ENCODE measurements at regions not wholly inside any gene's neighbourhood (a gene's known extent, or its start where the extent isn't known, plus 50 kb on each side); places are given as distances from the start of the nearest gene placed in this dataset.

DNA sequence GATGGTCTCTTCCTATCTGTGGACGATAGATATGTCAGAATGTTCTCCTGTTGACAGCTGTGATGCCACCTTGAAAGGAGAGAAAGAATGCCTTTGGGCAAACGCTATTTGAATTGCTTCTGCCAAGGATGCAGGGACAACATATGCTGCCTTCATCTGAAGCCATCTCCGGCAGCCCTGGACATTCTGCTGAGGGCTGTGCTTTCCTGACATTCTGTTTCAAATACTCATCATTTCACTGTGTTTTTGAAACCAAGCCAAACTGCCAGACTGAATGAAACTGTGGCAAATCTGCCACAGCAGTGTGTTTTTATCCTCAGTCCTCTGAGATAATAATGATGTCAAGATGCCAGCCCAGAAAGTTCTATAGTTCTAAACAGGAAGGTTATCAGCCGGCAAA, 85.8 kb upstream of the BCAT1 start:
- TF ChIP-seq CTCF (IDR thresholded peaks at IDR 0.05; ENCODE audit: low read depth, low read length, missing control alignments), result no peak
- no peak for DNase-seq (ENCODE audit: low read depth)
- in situ Hi-C loops (cut with HindIII; ENCODE audit: low sequenced_read_pairs), result no loop called here
- no peak overlapping the region for H3K4me3 ChIP-seq (ENCODE audit: low read depth, low read length)

DNA sequence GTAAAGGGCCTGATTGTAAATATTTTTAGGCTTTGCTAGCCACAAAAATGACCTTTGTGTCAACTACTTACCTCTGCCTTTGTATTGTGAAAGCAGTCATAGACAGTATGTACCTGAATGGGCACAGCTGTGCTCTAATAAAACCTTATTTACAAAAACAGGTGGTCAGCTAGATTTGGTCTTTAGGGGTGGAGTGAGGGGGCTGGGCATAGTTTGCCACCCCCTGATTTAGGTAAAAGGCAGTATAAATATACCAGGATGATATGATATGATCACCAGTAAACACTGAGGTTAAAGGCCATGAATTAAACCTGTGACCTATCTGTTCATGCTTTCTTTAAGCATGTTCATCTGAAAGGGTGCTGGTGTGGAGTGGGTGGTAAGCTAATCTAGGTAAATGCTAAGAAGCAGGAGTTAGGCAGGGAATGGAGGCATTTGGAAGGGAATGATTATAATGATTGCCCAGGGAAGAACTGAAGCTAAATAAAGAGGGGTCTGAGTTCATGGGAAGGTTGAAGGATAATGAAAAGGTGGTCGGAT, 77.1 kb upstream of the BCAT1 start:
- in situ Hi-C loops (cut with HindIII; ENCODE audit: low sequenced_read_pairs), result no loop called here
- no peak overlapping the region for H3K4me3 ChIP-seq (ENCODE audit: low read depth, low read length)
- no peak for TF ChIP-seq CTCF (IDR thresholded peaks at IDR 0.05; ENCODE audit: low read depth, low read length, missing control alignments)
- no peak for DNase-seq (ENCODE audit: low read depth)

GRCh38 chr12:25025260-25025659, 76.4 kb upstream of the BCAT1 start:
- no peak overlapping the region for H3K4me3 ChIP-seq (ENCODE audit: low read depth, low read length)
- in situ Hi-C loops (cut with HindIII; ENCODE audit: low sequenced_read_pairs), result no loop called here
- TF ChIP-seq CTCF (IDR thresholded peaks at IDR 0.05; ENCODE audit: low read depth, low read length, missing control alignments), result no peak
- DNase-seq (ENCODE audit: low read depth), result no peak

- no peak overlapping the region for H3K4me3 ChIP-seq (ENCODE audit: low read depth, low read length)
- TF ChIP-seq CTCF (IDR thresholded peaks at IDR 0.05; ENCODE audit: low read depth, low read length, missing control alignments), result no peak
- no peak for DNase-seq (ENCODE audit: low read depth)
- in situ Hi-C loops (cut with HindIII; ENCODE audit: low sequenced_read_pairs), result no loop called here
Measured at GRCh38 chr12:25023808-25024207, 74.9 kb upstream of the BCAT1 start.

DNA sequence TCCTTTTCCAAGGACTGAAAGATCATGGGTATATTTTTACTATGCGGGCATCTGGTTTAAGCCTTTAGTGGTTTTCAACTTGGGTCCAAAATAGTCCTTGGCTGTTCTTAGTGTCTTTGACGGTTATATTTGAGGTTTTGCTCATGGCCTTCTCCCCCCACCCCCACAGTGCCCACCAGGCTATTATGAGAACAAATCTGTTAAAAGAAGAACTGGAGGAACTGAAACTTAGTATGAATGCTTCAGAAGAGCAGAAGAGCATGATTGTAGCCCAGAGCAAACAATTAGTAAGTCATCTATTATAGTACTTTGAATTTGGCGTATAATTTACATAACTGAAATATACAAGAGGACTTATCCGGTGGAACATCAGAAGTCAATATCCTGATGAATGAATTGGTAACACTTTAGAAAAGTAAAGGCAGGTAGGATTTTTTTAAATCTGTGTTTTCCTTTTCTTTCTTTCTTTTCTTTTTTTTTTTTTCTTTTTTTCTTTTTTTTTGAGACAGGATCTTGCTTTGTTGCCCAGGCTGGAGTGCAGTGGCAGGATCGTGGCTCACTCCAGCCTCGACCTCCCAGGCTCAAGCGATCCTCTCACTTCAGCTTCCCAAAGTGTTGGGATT, 71.8 kb upstream of the BCAT1 start:
- H3K4me3 ChIP-seq (ENCODE audit: low read depth, low read length), result no peak overlapping the region
- no peak for TF ChIP-seq CTCF (IDR thresholded peaks at IDR 0.05; ENCODE audit: low read depth, low read length, missing control alignments)
- in situ Hi-C loops (cut with HindIII; ENCODE audit: low sequenced_read_pairs), result no loop called here
- DNase-seq (ENCODE audit: low read depth), result no peak

DNA sequence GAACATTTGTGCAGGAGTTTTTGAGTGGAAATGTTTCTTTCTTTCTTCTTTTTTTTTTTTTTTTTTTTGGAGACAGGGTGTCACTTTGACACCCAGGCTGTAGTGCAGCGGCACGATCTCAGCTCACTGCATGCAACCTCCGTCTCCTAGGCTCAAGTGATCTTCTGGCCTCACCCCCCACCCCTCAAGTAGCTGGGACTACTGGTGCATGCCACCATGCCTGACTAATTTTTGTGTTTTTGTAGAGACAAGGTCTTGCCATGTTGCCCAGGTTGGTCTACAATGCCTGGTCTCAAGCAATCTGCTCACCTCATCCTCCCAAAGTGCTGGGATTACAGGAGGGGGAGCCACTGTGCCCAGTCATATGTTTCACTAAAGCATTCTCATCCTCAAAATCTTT, 69.2 kb upstream of the BCAT1 start:
- H3K4me3 ChIP-seq (ENCODE audit: low read depth, low read length), result no peak overlapping the region
- no peak for TF ChIP-seq CTCF (IDR thresholded peaks at IDR 0.05; ENCODE audit: low read depth, low read length, missing control alignments)
- in situ Hi-C loops (cut with HindIII; ENCODE audit: low sequenced_read_pairs), result no loop called here
- DNase-seq (ENCODE audit: low read depth), result no peak

Measured in astrocyte of the cerebellum (primary cell).